Endothelial cell of umbilical vein (primary cell): ENCODE measurements at regions not wholly inside any gene's neighbourhood (a gene's known extent, or its start where the extent isn't known, plus 50 kb on each side); places are given as distances from the start of the nearest gene placed in this dataset.

Experiments used
- CTCF ChIP-seq, 2 donors: IDR thresholded peaks; 1 replicate in 1 of 2; 2 replicates in 1 of 2; pipeline ENCODE4 v1.5.1; 2011; ENCODE audit warnings: low read length in 2 of 2, mild to moderate bottlenecking in 2 of 2, moderate library complexity in 2 of 2, control low read depth in 1 of 2, inconsistent platforms in 1 of 2, low read depth in 1 of 2; ENCODE audit not compliant: insufficient read depth in 1 of 2; ENCODE audit errors: extremely low read depth in 1 of 2
- EZH2 ChIP-seq: IDR thresholded peaks from 2 replicates; pipeline ENCODE4 v1.6.1; 2012; ENCODE audit warnings: borderline replicate concordance, low read depth, mild to moderate bottlenecking, moderate library complexity, low read length, inconsistent platforms; ENCODE audit not compliant: severe bottlenecking
- JUN ChIP-seq: IDR thresholded peaks from 2 replicates; pipeline ENCODE4 v1.6.1; 2011; ENCODE audit warnings: borderline replicate concordance, low read depth; ENCODE audit not compliant: insufficient read length, insufficient read depth
- POLR2A ChIP-seq: IDR thresholded peaks from 2 replicates; pipeline ENCODE4 v1.6.1; 2012; ENCODE audit warnings: low read depth, mild to moderate bottlenecking, control low read depth, low read length
- POLR2AphosphoS5 ChIP-seq: IDR thresholded peaks from 2 replicates; pipeline ENCODE4 v1.6.1; 2012; ENCODE audit warnings: low read depth, mild to moderate bottlenecking, control low read depth, low read length, moderate library complexity; ENCODE audit not compliant: insufficient read depth

- TF ChIP-seq EZH2 (no peak), CTCF (IDR thresholded peaks at IDR 0.05; ENCODE audit: extremely low read depth in 1 of 2, insufficient read depth in 1 of 2, low read depth in 1 of 2, low read length in 2 of 2) (no peak), POLR2AphosphoS5 (no peak), POLR2A (no peak), JUN (no peak)
Observed at GRCh38 chr11:17135916-17136683, 58.6 kb upstream of the RPS13 start.
